ENCODE measurements at regions not wholly inside any gene's neighbourhood (a gene's known extent, or its start where the extent isn't known, plus 50 kb on each side); places are given as distances from the start of the nearest gene placed in this dataset.
"Not testable (repeated sequence)": the region's sequence is repeated elsewhere in the genome, so short reads cannot be mapped to it uniquely, and the experiment has no call there.

DNA sequence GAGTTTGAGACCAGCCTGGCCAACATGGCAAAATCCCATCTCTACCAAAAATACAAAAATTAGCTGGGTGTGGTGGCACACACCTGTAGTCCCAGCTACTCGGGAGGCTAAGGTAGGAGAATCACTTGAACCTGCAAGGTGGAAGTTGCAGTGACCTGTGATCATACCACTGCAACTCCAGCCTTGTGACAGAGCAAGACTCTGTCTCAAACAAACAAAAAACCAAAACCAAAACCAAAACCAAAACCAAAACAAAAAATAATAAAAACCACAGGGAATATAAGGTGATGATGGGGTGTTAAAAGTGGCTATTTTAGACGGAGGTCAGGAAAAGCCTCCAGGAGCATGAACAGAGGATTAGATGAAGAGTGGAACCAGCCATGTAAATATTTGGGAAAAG lies 96.3 kb upstream of the ARRDC3 start:
- TF ChIP-seq, protein P1, sequence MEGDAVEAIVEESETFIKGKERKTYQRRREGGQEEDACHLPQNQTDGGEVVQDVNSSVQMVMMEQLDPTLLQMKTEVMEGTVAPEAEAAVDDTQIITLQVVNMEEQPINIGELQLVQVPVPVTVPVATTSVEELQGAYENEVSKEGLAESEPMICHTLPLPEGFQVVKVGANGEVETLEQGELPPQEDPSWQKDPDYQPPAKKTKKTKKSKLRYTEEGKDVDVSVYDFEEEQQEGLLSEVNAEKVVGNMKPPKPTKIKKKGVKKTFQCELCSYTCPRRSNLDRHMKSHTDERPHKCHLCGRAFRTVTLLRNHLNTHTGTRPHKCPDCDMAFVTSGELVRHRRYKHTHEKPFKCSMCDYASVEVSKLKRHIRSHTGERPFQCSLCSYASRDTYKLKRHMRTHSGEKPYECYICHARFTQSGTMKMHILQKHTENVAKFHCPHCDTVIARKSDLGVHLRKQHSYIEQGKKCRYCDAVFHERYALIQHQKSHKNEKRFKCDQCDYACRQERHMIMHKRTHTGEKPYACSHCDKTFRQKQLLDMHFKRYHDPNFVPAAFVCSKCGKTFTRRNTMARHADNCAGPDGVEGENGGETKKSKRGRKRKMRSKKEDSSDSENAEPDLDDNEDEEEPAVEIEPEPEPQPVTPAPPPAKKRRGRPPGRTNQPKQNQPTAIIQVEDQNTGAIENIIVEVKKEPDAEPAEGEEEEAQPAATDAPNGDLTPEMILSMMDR (IDR thresholded peaks at IDR 0.05; ENCODE audit: low read depth, low read length): not testable (repeated sequence)
- TF ChIP-seq EZH2phosphoT487 (IDR thresholded peaks at IDR 0.05; ENCODE audit: low read depth): not testable (repeated sequence)

Measured in OCI-LY3 (cell line).